HG03565 (cell line): ENCODE measurements at regions not wholly inside any gene's neighbourhood (a gene's known extent, or its start where the extent isn't known, plus 50 kb on each side); places are given as distances from the start of the nearest gene placed in this dataset.

ENCODE experiments used
- ATAC-seq: cut with Tn5 transposase; IDR thresholded peaks from one replicate; pipeline ENCODE4 v1.9.1; 2021; ENCODE audit warnings: mild to moderate bottlenecking, moderate library complexity; ENCODE audit not compliant: unreplicated experiment

DNA sequence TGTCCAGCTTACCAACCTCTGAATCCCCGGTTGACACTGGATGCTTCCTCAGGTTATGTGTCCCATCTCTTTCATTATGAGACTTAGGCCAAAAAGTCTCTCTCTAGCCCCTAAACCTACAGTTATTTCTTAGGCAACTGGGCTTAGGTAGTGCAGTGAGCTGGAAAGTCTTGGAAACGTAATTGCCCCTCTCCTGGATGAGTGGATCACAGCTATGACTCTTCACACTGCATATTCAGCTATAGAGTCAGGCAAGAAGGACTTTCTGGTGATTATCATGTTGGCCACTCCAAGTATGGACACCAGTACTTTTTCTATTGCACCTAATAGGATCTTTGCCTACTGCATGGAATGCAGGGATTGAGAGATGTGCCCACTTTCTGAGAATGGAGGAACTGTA is 458.3 kb upstream of the CELF4 start:
- no peak for ATAC-seq

DNA sequence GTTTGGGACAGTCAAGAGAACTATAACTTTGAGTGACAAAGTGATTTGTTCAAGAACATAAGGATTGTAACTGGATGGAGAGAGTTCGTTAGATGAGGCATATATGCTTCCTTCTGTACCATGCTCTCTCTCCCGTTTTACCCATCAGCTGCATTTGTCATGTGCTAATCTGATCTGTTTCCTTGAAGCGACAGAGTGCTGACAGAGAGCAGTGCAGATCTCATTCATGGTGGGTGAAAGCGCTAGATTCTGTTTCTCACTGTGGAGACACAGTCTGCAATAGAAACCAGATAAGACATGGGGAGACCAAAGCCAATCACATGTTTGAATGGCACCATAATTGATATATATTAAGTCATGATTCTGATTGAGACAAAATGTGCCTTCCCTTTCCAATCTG is 456.6 kb upstream of the CELF4 start:
- no peak for ATAC-seq

DNA sequence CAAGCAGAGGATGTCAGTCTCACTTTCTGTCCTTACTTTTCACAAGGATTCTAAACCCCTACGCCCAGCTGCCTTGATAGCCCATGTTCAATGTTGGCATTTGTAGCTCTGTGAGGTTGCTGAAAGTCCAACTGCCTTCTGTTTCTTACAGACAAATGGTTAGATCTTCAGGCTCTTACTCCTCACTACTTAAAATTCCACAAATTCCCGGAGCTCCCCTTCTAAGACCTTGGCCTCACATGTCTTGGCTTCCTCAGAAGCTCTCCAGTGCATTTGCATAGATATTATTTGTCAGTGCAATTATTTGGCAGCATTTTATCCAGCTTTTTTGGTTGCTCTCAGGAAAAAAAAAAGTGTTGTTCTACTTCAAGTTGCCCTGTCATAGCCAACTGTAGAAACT is 453.7 kb upstream of the CELF4 start:
- no peak for ATAC-seq

DNA sequence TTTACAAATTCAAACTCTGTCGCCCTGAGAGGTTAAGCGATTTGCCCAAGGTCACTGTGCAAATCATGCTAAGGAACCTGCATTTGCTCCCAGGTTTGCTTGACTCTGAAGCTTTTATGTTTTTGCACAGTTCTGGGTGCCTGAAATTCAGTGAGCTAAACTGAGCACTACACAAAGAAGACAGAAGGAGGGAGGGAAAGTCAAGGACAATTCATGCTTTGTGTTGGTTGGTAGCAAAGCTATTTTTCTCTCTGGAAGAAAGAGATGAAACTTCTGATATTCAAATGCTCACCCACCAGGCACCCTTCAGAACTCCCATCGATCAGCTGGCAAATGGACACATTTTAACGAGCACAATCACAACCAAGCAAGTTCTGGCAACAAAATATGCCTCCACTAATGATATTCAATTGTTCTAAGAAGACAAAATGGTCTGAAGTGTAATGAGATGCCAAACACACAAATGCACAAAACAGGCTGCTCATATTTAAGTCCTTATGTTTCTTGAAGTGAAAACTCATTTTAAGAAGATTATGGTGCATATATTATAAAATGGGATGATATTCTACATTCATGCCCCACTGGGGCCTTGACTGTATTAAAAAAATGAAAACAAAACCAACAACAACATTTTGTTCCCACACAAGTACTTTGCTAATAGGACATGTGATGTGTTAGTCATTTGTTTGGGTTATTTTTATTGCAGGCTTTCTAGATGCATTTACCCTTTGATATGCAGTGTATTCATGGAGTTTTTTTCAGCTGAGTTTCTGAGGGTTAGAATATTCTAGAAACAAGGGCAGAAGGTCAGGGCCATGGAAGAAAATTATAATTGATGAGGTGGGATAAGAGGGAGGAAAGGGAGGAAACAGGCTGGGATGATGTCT is 445.6 kb upstream of the CELF4 start:
- no peak for ATAC-seq

DNA sequence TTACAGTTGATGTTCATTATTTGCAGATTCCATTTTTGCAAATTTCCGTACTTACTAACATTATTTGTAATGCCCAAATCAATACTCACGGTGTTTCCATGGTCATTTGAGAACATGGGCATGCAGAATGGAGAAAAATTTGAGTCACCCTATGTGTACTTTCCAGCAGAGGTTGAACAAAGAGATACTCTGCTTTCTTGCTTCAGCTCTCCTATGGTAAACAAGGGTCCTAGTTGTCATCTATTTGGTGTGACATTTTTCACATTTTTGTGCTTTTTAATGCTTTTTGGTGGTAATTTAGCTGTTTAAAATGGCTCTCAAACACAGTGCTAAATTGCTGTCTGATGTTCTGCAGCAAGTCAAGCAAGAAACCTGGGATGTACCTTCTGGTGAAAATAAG is 444.4 kb upstream of the CELF4 start:
- ATAC-seq, result no peak

DNA sequence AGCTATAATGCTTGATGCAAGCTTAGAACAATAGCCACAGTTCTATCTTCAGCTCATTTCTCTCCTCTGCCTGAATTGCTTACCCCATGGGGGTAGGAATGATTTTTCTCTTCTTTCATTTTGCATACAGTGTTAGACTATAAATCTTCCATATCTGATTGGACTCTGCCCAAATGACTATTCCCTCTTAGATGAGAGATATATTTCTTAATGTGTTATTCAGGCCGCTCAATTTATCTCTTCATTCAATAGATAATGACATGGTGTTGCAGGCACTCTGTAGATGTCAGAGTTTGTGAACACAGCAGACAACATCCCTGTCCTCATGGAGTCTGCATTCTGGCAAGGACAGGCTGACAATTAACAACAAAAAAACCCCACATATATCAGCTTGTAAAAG is 443.7 kb upstream of the CELF4 start:
- ATAC-seq, result no peak

DNA sequence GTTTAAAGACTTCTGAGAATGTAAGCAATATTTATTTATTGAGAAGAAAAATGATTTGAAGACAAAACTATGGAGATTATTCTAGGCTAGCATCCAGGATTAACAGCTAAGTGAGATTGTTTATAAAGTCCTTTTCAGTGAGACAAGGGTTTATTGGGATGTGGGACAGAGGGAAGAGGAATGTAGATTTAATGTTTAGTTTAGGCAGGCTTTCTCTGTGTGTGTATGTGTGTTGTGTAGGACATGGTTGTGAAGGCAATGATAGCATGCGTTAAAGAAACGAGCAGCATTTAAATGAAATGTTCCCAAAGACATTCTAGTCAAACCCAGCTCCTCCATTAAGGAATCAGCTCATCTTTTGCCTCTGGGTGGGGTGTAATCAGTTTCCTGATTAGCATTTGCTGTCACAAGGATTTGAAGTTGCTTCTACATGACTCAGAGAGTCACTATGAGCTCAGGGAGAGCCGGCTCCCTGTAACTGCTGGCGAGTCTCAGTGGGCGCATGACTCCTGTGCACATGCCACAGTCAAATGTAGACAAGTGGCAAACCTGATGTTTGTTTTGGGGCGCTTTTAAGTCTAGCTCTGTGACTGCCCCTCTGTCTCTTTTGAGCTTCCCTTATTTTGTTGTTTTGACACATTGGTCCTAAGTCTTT is 442.2 kb upstream of the CELF4 start:
- ATAC-seq, result no peak

DNA sequence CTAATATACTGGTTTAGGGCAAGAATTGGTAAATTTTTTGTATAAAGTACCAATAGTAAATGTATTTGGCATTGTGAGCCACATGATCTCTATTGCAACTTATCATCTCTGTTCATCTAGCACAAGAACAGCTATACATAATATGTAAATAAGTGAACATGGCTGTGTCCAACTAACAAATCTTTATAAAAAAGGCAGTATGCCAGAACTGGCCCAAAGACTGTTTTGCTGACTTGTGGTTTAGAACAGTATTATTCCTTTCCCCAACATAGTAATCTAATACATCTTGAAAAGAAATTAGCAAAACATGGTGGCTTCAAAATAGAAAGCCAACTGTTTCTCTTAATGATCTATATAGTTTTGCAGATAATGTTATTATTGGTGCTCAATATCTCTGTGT is 441.4 kb upstream of the CELF4 start:
- ATAC-seq, result no peak

DNA sequence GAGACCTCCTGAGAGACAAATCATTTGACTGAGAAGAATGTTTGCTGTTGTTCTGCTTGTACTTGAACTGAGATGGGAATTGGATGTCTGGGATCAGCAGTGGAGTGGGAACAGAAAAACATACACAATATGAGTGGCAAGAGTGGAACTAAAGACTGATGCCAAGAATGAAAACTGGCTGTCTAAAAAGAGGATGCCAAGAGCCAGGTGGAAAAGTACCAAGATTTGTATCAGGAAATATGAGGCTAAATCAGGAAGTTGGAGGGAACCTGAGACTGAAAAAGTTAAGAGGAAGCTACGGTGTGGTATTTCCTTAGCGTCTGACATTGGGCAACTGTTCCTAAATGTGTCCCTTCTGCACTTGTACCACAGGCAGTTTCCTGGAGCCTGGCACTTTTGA is 440.9 kb upstream of the CELF4 start:
- ATAC-seq, result no peak

DNA sequence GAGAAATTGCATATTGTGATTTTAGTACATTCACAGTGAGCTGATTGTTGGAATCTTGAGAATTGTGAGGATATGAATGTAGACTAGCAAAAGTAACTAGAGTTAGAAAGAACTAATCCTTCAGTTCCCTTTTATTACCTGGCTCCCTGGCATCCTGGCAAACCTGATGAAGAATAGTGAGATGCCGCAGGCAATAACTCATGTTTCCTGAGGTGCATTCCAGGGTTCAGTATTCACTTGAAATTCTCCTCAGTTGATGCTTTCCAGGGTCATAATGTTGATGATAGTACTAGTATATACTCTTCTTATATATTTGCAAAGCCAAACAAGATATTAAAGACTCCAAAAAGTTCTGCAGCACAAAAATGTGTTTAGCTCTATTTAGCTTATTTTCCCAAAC is 432.1 kb upstream of the CELF4 start:
- ATAC-seq, result no peak

DNA sequence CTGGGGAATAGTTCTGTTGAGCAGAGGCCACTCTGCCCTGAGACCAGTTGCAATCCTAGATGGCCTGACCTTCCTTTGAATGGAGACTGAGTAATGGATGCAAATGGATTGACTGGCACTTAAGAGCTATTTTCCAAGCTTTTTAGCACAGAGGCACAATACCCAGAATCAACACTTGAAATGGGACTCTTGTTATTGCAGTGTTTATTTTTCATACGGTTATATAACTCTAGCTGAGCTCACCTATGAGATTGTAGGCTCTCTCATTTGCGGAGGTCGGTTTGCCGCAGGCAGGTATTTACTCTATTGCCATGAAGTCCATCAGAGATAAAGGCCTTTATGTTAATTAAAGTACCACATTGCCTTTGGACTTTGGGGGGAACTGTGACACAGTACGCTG is 422.3 kb upstream of the CELF4 start:
- no peak for ATAC-seq

DNA sequence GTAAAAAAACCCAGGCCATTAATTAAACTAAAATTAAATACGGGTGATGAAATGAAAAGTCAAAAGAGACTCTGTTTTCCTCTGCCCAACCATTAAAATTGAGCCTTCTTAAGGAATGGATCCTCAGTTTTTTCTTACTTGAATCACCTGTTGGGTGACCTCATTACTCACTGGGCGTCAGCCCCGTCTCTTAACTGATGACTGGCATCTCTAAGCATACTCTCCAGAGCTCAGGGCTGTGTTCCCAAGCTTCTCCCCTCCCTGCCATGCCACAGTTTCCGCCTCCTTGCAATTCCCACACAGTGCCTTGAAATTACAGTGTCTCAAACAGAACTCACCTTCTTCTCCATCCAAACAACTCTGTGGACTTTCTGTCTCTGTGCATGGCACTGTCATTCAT is 421.1 kb upstream of the CELF4 start:
- no peak for ATAC-seq

DNA sequence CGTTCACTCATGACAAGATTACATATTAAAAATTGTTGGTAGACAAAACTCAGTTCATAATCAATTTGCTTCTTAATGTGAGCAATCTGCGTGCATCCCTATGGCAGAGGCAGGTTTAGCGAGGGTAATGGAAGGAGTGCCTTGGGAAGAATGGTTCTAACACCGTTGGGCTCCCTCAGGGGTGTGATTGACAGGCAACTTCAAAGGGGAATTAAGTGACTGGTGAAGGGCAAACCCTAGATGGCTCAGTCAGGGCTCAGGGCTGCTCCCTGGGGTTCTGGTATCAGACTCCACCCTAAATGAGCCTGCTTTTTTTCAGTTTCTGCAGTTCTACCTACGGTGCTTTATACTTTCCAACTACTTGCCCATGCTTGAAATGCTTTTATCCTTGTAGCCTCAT is 419.5 kb upstream of the CELF4 start:
- no peak for ATAC-seq

DNA sequence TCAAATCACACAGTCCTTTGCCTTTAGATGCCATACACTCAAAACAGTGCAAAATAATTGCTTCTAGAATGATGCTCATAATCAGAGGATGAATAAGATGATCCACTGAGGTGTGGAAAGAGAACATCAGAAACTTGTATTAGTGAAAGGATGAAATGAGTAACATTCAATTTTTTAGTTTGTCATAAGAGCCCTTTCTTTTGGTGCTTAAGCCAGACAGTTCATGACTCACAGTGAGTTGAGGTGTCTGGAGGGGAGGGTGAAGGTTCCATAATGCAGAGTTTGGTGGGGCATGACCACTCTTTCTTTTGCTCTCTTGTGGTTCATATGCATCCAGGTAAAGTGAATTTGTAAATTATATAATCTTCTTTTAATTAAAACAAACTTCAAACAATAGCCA is 415.0 kb upstream of the CELF4 start:
- no peak for ATAC-seq

DNA sequence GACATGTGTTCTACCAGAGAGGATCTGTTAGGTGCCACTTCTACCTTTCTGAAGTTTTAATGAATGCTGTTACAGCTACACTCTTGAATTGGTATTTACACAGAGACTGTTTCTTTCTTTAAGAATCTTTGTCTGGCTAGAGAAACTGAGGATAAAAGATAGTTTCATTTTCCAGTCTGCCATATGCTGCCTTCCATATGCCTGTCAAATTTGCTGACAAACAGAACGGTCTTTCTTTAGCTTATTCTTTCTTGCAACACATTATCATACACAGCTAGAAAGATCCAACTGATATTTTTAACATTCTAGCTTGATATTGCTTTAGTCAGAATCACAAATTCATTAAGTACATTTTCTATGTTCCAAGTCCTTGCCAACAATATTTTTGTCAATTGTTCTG is 409.8 kb upstream of the CELF4 start:
- no peak for ATAC-seq

DNA sequence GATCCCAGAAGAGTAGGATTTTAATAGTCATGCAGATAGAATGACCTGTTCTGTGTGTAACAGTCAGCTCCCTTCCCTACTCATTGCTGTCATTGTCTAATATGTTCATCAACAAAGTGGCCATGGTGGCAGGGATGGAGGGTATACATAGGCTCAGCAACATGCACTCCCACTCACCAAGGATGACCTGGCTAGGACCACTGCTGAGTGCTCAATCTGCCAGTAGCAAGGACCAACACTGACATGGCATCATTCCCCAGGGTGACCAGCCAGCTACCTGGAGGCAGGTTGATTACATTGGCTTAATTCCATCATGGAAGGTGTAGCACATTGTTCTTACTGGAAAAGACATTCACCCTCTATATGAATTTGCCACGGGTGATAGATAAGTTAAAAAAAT is 401.7 kb upstream of the CELF4 start:
- ATAC-seq, result no peak

DNA sequence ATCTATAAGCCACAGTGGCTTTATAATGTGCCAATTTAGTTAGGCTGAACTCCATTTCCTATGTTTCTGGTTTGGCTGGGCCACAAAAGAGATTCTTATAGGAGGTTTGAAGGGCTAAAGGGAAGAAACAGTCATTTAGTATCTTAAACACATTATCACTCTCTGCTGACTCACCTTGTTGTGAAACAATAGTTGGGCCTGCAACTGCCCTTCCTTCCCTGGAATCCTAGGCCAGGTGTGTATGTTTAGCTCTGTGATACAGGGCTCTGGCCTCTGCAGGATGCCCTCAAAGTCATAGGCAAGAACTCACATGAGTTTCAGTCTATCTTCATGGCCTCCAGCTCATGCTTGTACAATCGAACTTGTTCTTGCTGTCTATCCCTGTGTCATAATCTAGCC is 400.0 kb upstream of the CELF4 start:
- ATAC-seq, result no peak

DNA sequence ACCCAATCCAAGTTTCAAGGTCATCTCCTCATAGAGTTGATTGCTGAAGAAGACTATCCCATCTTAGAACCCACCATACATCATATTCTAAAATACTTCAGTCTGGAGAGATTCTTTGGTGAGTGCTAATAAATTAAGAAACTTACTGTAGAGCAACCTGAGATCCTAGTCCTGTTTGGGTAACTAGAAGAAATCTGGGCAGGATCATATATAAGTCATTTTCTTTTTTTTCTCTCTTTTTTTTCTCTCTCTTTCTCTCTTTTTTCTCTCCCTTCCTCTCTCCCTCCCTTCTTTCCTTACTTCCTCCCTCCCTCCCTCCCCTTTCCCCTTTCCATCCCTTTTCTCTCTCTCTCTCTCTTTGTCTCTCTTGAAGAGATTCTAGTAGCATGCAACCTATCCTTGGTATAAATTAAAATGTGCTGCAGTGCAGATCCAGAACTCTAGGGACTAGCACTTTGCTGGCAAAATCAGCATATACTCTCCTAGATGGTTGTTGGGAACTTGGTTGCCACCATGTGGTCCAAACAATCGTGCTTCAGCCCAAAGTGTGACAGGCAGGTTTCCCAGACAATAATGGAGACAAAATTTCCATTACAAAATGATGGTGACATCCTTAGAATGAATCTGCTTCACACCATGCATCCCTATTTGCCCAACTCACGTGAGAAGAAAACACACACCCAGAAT is 399.4 kb upstream of the CELF4 start:
- no peak for ATAC-seq

DNA sequence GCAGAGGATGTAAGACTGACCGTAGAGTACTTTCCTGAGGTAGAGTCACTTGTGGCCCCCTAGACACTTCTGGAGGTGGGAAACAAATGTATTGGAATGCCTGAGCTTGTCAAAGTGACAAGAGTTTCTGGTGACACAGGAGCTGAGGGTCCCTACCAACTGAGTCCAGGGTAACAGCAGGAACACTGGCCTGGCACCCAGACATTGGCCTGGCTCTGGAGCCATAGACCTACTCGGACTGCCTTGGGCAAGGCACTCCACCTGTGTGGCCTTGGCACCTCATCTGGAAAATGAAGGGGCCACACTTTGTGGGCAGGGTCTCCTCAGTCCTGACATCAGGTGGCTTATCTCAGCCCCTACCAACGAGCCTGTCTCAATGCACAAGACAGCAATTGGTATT is 398.2 kb upstream of the CELF4 start:
- no peak for ATAC-seq

DNA sequence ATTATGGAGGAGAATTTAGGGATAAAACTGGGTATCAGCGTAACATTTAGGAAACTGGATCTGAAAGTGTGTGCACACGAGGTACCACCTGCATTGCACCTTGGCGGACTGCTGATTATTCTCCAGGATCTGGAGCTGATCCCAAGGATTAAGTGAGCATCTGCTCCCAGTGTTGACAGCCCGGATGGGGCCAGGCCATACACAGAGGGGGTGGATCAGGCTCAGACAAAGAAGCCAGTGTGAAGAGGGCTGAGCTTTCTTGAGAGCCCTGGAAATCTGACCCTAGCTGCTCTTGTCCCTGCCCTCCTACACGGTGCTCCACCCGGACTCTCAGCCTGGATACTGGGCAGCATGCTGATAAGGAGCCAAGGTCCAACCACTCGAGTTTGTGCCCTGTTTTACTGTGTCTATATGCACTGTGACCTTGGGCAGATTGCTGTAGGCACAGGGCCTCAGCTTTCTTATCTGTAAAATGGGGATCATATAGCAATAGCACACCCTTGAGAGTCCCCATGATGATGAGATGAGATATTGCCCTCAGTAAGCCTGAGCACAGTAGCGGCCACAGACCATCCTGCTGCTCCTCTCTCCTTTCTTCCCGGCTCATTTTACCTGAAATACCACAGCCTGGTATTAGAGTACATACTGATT is 396.8 kb upstream of the CELF4 start:
- no peak for ATAC-seq

DNA sequence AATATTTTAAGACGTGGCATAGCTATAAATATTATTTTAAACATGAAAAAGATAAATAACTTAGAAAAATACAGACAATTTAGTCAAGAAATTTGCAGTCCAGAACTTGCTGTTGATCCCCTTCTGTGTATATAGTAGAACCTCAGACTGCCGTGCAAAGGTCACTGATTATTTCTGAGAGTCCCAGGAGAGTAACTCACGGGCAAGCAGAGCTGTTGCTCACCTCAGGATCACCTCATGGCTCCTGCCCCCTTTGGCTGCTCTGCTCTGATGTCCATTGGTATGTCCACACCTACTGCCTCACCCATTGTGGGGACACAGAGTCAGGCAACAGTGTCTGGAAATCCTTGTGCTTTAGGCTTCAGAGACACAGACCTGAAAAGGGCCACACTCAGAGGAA is 392.9 kb upstream of the CELF4 start:
- no peak for ATAC-seq

DNA sequence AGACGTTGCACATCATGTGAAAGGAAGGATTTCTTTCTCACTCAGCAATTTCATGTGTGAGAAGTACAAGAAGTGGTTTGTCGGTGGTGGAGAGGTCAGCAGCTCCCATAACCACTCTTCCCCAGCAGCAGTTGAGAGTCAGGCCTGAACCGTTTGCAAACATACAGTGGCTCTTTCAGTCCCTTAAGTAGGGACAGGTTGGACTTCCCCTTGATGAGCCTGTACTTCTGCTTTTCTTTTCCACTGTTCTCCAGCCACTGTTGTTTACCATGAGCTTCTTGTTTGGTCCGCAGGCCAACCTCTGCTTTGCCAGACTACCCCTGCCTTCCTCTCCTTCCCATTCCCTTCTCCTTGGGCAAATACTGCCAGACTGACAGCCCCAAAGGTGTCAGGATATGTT is 391.3 kb upstream of the CELF4 start:
- ATAC-seq, result no peak
